IMR-90 (cell line): ENCODE measurements at regions not wholly inside any gene's neighbourhood (a gene's known extent, or its start where the extent isn't known, plus 50 kb on each side); places are given as distances from the start of the nearest gene placed in this dataset.

Experiments
- ATAC-seq: fragments of 200-7000 bp; cut with Tn5 transposase; 2 replicates; pipeline ENCODE4 v1.9.1; 2020; ENCODE audit warnings: low read depth, mild to moderate bottlenecking, moderate library complexity
- BruUV-seq: library from RNA; stranded (reverse); fragments of 400-500 nt; replicated peaks from 2 replicates; lab custom pipeline; 2021; lab: Mats Ljungman, UMichigan
- CTCF ChIA-PET: fragments of 300-600 bp; formaldehyde crosslinking; extraction: SDS; loops from one replicate; lab custom pipeline; 2021; ENCODE audit warnings: antibody characterized with exemption; lab: Yijun Ruan, JAX
- POLR2A ChIA-PET: fragments of 300-600 bp; sonication (Branson Sonifier 250); formaldehyde crosslinking; loops from one replicate; lab custom pipeline; 2022; ENCODE audit warnings: antibody characterized with exemption; ENCODE audit not compliant: unreplicated experiment; lab: Charles Lee
- DNase-seq: peaks from one replicate; pipeline ENCODE4 v3.0.0; 2013
- H2AFZ ChIP-seq: replicated peaks from 2 replicates; pipeline ENCODE3; 2013; ENCODE audit warnings: low read length, mild to moderate bottlenecking; ENCODE audit not compliant: poor library complexity
- H2AK5ac ChIP-seq: 2 replicates; pipeline ENCODE4 v1.6.1; 2013; ENCODE audit warnings: low read depth, low read length, inconsistent platforms
- H2AK9ac ChIP-seq: replicated peaks from 2 replicates; pipeline ENCODE3; 2013; ENCODE audit warnings: mild to moderate bottlenecking, low read depth, low read length, moderate library complexity; ENCODE audit not compliant: poor library complexity
- H2BK120ac ChIP-seq: 2 replicates; pipeline ENCODE4 v1.6.1; 2013; ENCODE audit warnings: low read depth, low read length, inconsistent platforms
- H2BK15ac ChIP-seq: 3 replicates; pipeline ENCODE4 v1.6.1; 2013; ENCODE audit warnings: low read depth, low read length, inconsistent platforms
- H2BK20ac ChIP-seq: 2 replicates; pipeline ENCODE4 v1.6.1; 2013; ENCODE audit warnings: low read depth, mild to moderate bottlenecking, inconsistent platforms, low read length, moderate library complexity
- H2BK5ac ChIP-seq: 2 replicates; pipeline ENCODE4 v1.6.1; 2013; ENCODE audit warnings: mild to moderate bottlenecking, low read depth, low read length, inconsistent platforms; ENCODE audit not compliant: poor library complexity, severe bottlenecking
- H3K14ac ChIP-seq: replicated peaks from 2 replicates; pipeline ENCODE4 v1.6.1; 2013; ENCODE audit warnings: low read depth, low read length, inconsistent platforms
- H3K18ac ChIP-seq: 2 replicates; pipeline ENCODE4 v1.6.1; 2013; ENCODE audit warnings: low read depth, low read length, control low read depth
- H3K23ac ChIP-seq: 2 replicates; pipeline ENCODE4 v1.6.1; 2013; ENCODE audit warnings: low read depth, low read length, inconsistent platforms
- H3K27ac ChIP-seq: 2 replicates; pipeline ENCODE4 v1.5.1; 2013; ENCODE audit warnings: mild to moderate bottlenecking, control low read depth, low read length; ENCODE audit not compliant: insufficient read depth
- H3K27me3 ChIP-seq: 2 replicates; pipeline ENCODE4 v1.6.1; 2013; ENCODE audit warnings: low read length; ENCODE audit not compliant: control insufficient read depth, insufficient read depth
- H3K36me3 ChIP-seq: 2 replicates; pipeline ENCODE4 v1.6.1; 2013; ENCODE audit warnings: low read length, mixed read lengths; ENCODE audit not compliant: control insufficient read depth, insufficient read depth
- H3K4ac ChIP-seq: 2 replicates; pipeline ENCODE4 v1.6.1; 2013; ENCODE audit warnings: low read depth, low read length, inconsistent platforms
- H3K4me1 ChIP-seq: 2 replicates; pipeline ENCODE4 v1.6.1; 2013; ENCODE audit warnings: low read length, mixed read lengths; ENCODE audit not compliant: control insufficient read depth, insufficient read depth
- H3K4me2 ChIP-seq: 2 replicates; pipeline ENCODE4 v1.6.1; 2013; ENCODE audit warnings: low read depth, mild to moderate bottlenecking, control low read depth, low read length, moderate library complexity
- H3K4me3 ChIP-seq: 2 replicates; pipeline ENCODE4 v1.5.1; 2013; ENCODE audit warnings: low read depth, mild to moderate bottlenecking, control low read depth, low read length, moderate library complexity; ENCODE audit not compliant: insufficient read depth
- H3K56ac ChIP-seq: 2 replicates; pipeline ENCODE4 v1.6.1; 2013; ENCODE audit warnings: low read length, inconsistent platforms; ENCODE audit not compliant: insufficient read depth; ENCODE audit errors: extremely low read depth
- H3K79me1 ChIP-seq, 2 experiments: 2 replicates each; pipeline ENCODE4 v1.6.1; 2013; ENCODE audit warnings: low read length in 2 of 2, inconsistent platforms in 1 of 2, low read depth in 1 of 2
- H3K9ac ChIP-seq: 2 replicates; pipeline ENCODE4 v1.6.1; 2013; ENCODE audit warnings: low read depth, low read length, control low read depth
- H3K9me1 ChIP-seq: 2 replicates; pipeline ENCODE4 v1.6.1; 2013; ENCODE audit warnings: low read length, inconsistent platforms; ENCODE audit not compliant: insufficient read depth
- H3K9me3 ChIP-seq: 2 replicates; pipeline ENCODE4 v1.6.1; 2013; ENCODE audit warnings: low read length; ENCODE audit not compliant: control insufficient read depth, insufficient read depth
- H4K20me1 ChIP-seq: 2 replicates; pipeline ENCODE4 v1.6.1; 2013; ENCODE audit warnings: low read length, inconsistent platforms; ENCODE audit not compliant: insufficient read depth
- H4K5ac ChIP-seq: 2 replicates; pipeline ENCODE4 v1.6.1; 2013; ENCODE audit warnings: mild to moderate bottlenecking, low read depth, low read length, control low read depth
- H4K8ac ChIP-seq, 2 experiments: 2 replicates each; pipeline ENCODE4 v1.6.1; 2013; ENCODE audit warnings: low read depth in 2 of 2, low read length in 2 of 2, control low read depth in 1 of 2, inconsistent platforms in 1 of 2
- H4K91ac ChIP-seq: 2 replicates; pipeline ENCODE4 v1.6.1; 2013; ENCODE audit warnings: low read depth, low read length, inconsistent platforms; ENCODE audit not compliant: insufficient read depth
- BHLHE40 ChIP-seq: fragments of 150-350 bp; IDR thresholded peaks from 2 replicates; pipeline ENCODE4 v1.6.1; 2016; ENCODE audit warnings: mild to moderate bottlenecking, low read depth, low read length
- CEBPB ChIP-seq: IDR thresholded peaks from 2 replicates; pipeline ENCODE4 v1.6.1; 2012; ENCODE audit warnings: low read depth, low read length, improper control_type of control experiment
- CHD1 ChIP-seq: IDR thresholded peaks from 2 replicates; pipeline ENCODE4 v1.6.1; 2012; ENCODE audit warnings: low read depth, low read length, improper control_type of control experiment
- FOS ChIP-seq: fragments of 150-350 bp; IDR thresholded peaks from 2 replicates; pipeline ENCODE4 v1.6.1; 2016; ENCODE audit warnings: low read depth, low read length
- MAFK ChIP-seq: IDR thresholded peaks from 2 replicates; pipeline ENCODE4 v1.6.1; 2012; ENCODE audit warnings: low read depth, low read length, improper control_type of control experiment
- RCOR1 ChIP-seq: IDR thresholded peaks from 2 replicates; pipeline ENCODE4 v1.6.1; 2012; ENCODE audit warnings: mild to moderate bottlenecking, low read length, improper control_type of control experiment; ENCODE audit not compliant: insufficient replicate concordance
- RFX5 ChIP-seq: IDR thresholded peaks from 2 replicates; pipeline ENCODE4 v1.8.0; 2012; ENCODE audit warnings: low read depth, mild to moderate bottlenecking, low read length, moderate library complexity
- SMC3 ChIP-seq: fragments of 150-350 bp; IDR thresholded peaks from 2 replicates; pipeline ENCODE4 v1.6.1; 2016; ENCODE audit warnings: low read depth, mild to moderate bottlenecking, antibody characterized with exemption, low read length, moderate library complexity
- WGBS, 2 experiments: methylation state at CpG; one replicate each; pipeline versions ENCODE4 v1.1.5 to v1.1.7; 2013; ENCODE audit warnings: missing lambda C conversion rate in 2 of 2; ENCODE audit not compliant: insufficient read length in 1 of 2; ENCODE audit errors: extremely low coverage in 2 of 2; 5-methylcytosine and 5-hydroxymethylcytosine counted together
- dilution Hi-C: fragments of 300-500 bp; cut with HindIII; formaldehyde crosslinking; loops from one replicate; pipeline ENCODE4 v1.14.3; 2018; ENCODE audit warnings: low sequenced_read_pairs; ENCODE audit not compliant: unreplicated experiment
- in situ Hi-C: fragments of 300-500 bp; cut with MboI; formaldehyde crosslinking; loops from 3 replicates; pipeline ENCODE4 v1.14.3; 2019; ENCODE audit warnings: low sequenced_read_pairs, inconsistent platforms, mixed read lengths
- intact Hi-C: fragments of 100-400 bp; cut with micrococcal nuclease; formaldehyde crosslinking; loops from 2 replicates; pipeline ENCODE4 v1.10.0; 2022
- TF ChIP-seq, protein P1 (sequence below): conservative IDR thresholded peaks from 2 replicates; pipeline ENCODE4 v1.5.1; 2012; ENCODE audit warnings: mild to moderate bottlenecking, low read depth, low read length, improper control_type of control experiment
- TF ChIP-seq, protein P2 (sequence below): fragments of 150-350 bp; IDR thresholded peaks from 2 replicates; pipeline ENCODE4 v1.6.1; 2016; ENCODE audit warnings: low read depth, mild to moderate bottlenecking, low read length, moderate library complexity, borderline replicate concordance

DNA sequence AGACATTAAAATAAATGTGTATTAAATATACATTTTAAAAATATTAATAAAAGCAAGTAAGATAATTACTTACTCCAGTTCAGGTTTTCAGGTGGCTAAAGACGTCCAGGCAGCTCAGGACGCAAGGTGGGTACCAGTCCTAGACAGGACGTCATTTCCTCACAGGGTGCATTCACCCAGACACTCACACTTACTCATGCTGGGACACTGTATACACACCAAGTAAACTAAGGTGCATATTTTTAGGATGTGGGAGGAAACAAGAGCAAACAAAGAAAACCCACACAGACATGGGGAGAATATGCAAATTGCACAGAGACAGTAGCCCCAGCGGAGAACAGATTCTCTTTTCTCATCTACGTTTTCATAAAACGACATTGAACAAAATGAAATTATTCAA, 457.9 kb downstream of the BRINP3 start:
- H3K14ac ChIP-seq, result no peak overlapping the region
- ChIA-PET CTCF (no interaction called here), POLR2A (no interaction called here)
- intact Hi-C loops, result no loop called here
- no peaks in the 10 kb centered on the region for H4K20me1 ChIP-seq
- H2AK9ac ChIP-seq, result no peak overlapping the region
- no peak overlapping the region for H4K5ac ChIP-seq
- no peak overlapping the region for H3K27ac ChIP-seq
- dilution Hi-C loops, result no loop called here
- in situ Hi-C loops, result no loop called here
- H3K18ac ChIP-seq, result no peak overlapping the region
- no peaks in the 10 kb centered on the region for H3K9me3 ChIP-seq
- H2BK120ac ChIP-seq, result no peak overlapping the region
- no peaks in the 10 kb centered on the region for H3K79me1 ChIP-seq
- BruUV-seq, result no TSS peak
- WGBS, 2 experiments, result no CpG with 5 or more reads among the region's 6 CpGs
- TF ChIP-seq CHD1 (no peak), MAFK (no peak), RCOR1 (no peak), CEBPB (no peak), RFX5 (no peak), BHLHE40 (no peak), SMC3 (no peak), FOS (no peak)
- TF ChIP-seq, protein P1, sequence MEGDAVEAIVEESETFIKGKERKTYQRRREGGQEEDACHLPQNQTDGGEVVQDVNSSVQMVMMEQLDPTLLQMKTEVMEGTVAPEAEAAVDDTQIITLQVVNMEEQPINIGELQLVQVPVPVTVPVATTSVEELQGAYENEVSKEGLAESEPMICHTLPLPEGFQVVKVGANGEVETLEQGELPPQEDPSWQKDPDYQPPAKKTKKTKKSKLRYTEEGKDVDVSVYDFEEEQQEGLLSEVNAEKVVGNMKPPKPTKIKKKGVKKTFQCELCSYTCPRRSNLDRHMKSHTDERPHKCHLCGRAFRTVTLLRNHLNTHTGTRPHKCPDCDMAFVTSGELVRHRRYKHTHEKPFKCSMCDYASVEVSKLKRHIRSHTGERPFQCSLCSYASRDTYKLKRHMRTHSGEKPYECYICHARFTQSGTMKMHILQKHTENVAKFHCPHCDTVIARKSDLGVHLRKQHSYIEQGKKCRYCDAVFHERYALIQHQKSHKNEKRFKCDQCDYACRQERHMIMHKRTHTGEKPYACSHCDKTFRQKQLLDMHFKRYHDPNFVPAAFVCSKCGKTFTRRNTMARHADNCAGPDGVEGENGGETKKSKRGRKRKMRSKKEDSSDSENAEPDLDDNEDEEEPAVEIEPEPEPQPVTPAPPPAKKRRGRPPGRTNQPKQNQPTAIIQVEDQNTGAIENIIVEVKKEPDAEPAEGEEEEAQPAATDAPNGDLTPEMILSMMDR, result no peak
- TF ChIP-seq, protein P2, sequence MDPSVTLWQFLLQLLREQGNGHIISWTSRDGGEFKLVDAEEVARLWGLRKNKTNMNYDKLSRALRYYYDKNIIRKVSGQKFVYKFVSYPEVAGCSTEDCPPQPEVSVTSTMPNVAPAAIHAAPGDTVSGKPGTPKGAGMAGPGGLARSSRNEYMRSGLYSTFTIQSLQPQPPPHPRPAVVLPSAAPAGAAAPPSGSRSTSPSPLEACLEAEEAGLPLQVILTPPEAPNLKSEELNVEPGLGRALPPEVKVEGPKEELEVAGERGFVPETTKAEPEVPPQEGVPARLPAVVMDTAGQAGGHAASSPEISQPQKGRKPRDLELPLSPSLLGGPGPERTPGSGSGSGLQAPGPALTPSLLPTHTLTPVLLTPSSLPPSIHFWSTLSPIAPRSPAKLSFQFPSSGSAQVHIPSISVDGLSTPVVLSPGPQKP, result no peak
- no peaks in the 10 kb centered on the region for H3K9me1 ChIP-seq
- no peak overlapping the region for H2BK20ac ChIP-seq
- H3K4me3 ChIP-seq, result no peak overlapping the region
- H3K4me1 ChIP-seq, result no peaks in the 10 kb centered on the region
- no peak for DNase-seq
- H3K4me2 ChIP-seq, result no peak overlapping the region
- H2BK15ac ChIP-seq, result no peak overlapping the region
- no peak overlapping the region for H2BK5ac ChIP-seq
- H2AK5ac ChIP-seq, result no peak overlapping the region
- no peak overlapping the region for H3K56ac ChIP-seq
- no peak overlapping the region for H2AFZ ChIP-seq
- ATAC-seq, result no peak
- H4K91ac ChIP-seq, result no peak overlapping the region
- H3K4ac ChIP-seq, result no peak overlapping the region
- H3K23ac ChIP-seq, result no peak overlapping the region
- no peaks in the 10 kb centered on the region for H3K36me3 ChIP-seq
- H3K27me3 ChIP-seq, result no peaks in the 10 kb centered on the region
- no peak overlapping the region for H4K8ac ChIP-seq
- H3K9ac ChIP-seq, result no peak overlapping the region
